Kidney tubule cell (primary cell): ENCODE measurements at regions not wholly inside any gene's neighbourhood (a gene's known extent, or its start where the extent isn't known, plus 50 kb on each side); places are given as distances from the start of the nearest gene placed in this dataset.

ENCODE experiments used
- DNase-seq: peaks from one replicate; pipeline ENCODE4 v3.0.0-alpha.2; 2018; ENCODE audit warnings: low spot score

DNA sequence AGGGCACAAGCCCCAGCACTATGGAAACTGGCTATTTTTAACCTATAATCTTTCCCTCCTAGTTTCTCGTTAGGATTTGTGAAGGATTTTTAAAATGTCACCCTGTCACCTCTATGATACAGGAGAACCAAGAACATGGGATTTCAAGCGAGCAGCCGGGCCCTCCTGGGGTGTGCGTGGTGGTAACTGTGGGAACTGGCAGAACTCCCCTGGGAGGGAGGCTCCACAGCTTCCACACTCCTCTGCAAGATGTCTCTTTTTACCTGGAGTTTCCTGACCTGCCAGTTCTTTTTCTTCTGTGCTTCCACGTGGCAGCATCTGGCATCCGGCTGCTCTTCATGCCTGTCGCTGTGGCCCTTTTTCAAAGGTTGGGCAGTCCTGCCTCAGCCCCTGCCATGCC, 386.3 kb upstream of the MYT1L start:
- DNase-seq: no peak

DNA sequence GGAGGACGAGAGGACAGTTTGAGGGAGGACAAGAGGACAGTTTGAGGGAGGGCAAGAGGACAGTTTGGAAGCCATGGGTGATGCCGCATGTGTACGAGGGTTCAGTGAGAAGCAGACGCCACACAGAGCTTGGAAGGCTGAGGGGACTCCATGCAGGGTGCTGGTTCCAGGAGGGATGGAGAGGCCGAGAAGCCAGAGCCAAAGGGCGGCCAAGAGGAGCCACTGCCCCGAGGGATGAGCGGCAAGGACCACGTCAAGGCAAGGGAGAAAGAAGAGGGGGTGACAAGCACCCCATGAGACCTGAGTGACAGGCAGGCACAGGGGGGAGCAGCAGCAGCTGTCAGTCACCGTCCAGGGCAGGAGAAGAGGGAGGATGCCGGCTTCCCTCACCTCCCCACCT, 385.7 kb upstream of the MYT1L start:
- DNase-seq: no peak

DNA sequence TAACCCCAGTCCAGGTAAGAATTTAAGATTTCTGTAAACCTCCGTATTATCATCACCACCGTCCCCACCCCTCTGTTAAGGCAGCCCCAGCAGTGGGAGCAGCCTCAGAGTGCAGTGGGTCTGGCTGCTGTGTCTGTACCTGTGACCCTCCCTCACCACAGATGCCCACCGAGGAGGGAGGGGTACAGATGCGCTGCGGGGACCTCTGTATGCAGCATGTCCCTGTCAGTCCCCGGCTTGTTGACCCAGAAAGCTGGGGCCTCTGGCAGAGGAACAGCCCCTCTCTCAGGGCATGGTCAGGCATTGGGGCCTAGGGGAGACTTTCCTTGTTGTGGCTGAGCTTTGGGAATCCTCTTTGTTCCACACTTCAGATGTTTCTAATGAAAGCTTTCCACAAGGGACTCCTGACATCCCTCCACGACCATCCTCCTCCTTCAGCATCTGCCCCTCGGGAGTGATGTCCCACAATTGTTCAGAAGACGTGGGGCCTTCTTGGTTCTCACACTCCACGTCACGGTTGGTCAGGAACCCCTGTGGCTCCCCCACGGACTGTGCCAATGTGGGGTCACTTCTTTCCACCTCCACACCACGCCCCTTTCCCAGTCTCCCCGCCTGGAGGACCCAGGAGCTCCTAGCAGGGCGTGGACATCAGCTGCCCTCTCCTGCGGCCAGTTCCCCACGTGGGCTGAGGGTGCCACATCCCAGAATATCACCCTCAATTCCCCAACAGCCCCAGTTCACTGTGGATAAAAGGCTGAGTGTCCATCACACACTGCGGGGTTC, 384.2 kb upstream of the MYT1L start:
- DNase-seq: no peak

DNA sequence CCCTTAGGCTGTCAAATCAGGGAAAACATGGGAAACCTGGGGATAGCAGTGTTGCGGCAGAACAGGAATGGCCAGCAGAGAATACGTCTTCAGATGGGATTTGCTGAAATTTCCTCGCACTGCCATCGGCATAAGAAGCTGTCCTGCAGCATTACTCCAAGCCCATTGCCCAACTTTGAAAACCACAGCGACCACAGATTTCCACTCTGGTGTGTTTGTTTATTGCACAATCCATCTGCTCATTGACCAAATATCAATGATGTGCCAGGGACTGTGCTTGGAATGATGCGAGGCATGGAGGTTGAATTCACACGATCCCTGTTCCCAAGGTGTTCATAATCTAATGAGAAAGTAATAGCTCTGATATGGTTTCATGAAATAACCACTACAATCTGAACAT, 383.3 kb upstream of the MYT1L start:
- no peak for DNase-seq

DNA sequence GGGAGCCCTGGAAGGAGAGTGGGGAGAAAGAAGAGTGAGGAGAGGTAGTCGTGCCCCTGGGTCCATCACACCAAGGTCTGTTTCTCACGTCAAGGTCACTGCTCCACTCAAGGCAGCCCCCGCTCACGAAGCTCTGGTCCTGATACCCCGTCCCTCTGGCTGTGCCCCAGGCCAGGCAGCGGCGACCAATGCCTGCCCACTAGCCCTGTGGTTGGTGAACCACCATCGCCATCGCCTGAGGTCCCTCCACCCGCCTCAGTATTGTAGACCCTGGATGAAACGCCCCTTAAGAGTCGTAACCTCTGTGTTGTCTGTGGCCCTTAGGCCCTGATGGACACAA, 378.3 kb upstream of the MYT1L start:
- no peak for DNase-seq

DNA sequence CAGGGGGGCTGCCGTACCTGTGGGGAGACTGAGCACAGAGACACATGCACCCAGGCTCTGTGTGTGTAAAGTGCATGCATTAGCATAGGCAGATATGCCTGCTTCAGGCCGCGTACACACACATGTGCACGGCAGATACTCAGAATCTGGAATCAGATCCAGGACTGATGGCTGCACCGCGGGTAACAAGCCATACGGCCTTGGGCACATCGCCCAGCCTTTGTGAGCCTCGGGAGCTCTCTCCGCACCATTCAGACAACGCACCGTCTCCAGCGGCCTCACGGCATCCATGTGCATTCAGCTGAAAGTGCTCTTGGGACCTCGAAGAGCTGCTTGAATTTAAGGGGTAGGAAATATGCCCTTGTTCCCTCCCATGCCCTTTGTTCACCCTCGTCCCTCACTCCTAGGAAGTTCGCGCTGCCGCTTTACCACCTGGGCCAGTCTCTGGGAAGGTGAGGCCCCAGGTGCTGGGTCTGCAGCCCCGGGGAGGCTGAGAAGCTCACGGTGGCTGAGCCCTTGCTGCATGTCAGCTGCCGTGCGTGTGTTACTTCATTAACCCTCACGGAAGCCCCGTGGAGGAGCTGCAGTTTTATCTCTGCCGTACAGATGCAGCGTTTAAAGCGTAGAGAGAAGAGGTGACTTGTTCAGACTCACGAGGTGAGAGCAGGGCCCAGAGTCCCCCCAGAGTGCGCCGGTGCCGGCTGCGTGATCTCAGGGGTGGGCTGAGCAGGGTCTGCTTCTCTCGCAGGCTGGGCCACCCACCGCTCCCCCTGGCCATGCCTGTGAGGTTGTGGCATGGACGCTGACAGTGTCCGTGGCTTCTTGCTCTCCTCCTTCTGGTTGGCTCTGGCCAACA, 377.7 kb upstream of the MYT1L start:
- no peak for DNase-seq

DNA sequence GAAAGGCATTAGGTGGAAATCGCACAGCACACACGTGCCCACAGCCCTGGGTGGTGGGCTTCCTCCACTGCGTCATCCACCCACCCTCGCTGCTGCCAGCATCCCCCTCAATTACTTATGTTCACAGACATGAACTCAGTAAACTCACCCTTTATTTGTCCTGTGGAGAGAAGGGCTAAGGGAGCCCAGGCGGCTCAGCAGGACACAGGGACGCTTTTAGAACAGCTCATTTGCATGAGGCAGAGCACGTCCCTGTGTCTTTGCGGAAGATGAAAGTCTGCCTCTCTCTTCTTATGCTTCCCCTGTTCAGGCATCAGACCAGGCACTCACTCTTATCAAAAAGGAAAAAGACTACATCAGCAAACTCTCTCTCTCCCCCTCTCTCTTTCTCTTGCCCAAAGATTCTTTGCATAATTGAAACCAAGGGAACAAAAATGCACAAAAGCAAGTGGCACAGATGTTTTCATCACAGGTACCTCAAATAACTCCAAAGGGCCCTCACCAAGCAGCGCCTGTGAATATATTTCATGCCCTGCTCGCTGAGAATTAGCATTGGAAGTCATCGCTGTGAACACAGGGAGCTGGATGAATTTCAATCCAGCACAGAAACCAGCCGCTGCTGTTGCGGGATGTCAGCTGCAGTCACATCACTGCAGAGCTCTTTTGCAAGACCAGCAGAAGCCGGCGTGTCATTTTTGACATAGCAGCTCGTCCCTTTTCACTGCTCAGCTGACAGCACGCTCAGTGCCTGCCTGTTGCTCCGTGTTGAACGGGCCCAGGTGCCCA, 376.3 kb upstream of the MYT1L start:
- DNase-seq: no peak

DNA sequence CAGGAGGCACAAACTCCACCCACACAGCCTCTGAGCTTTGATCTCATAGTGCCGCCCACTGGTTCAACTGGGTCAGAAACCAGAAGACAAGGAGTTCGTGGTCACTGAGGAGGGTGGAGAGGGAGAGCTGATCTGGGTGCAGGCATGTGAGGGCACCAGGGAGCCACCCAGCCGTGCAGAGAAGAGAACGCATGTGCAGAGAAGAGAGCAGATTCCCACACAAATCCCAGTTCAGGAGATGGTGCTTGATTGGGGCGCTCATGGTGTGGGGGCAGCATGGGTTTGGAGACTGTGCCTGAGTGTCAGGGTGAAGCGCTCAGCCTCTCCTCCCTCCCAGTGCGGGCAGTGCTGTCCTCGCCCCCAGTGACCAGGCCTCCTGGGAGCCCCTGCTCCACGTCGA, 375.2 kb upstream of the MYT1L start:
- no peak for DNase-seq

DNA sequence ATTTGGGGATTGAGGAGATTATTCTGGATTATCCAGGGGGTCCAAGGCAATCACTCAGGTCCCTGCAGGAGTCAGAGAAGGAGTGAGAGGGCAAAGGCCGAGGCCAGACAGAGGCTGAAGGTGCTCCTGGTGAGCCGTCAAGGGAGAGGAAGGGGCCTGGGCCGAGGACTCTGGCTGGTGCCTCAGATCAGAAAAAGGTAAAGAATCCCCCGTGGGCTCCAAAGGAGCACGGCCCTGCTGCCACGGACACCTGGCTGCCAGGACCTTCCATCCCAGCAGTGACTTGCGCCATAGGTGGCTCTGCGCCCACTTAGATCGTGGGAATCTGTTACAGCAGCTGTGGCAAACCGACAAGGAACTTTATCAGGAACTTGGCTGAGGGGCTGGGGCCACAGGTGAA, 374.8 kb upstream of the MYT1L start:
- DNase-seq: no peak

DNA sequence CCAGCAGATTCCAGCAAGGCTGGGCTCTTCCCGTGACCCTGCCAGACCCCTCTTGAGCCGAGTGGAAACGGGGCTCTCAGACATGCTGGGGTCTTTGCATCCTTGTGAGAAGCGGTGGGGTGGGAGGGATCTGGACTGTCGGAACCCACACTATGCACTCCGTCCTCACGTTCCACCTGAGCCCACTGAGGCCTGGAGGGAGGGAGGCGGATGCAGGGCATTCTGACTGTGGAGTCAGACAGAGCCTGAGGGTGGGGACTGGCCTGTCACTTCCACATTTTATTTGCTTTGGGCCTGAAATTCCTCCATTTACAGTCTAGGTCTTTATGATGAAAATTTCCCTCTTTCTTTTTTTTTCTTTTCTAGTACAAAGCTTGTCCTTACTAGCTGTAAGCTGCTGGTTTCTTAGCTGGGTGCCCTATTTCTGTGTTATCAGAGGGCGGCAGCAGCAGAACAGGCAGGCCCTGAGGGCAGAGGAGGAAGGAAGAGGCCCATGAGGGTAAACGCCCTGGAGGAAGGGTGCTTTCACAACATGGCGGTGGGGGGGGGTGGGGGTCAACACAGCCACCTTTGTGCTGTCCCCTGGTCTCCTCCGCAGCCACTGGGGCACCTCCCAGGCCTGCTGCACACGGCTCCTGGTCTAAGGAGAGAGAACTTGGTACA, 373.5 kb upstream of the MYT1L start:
- no peak for DNase-seq

DNA sequence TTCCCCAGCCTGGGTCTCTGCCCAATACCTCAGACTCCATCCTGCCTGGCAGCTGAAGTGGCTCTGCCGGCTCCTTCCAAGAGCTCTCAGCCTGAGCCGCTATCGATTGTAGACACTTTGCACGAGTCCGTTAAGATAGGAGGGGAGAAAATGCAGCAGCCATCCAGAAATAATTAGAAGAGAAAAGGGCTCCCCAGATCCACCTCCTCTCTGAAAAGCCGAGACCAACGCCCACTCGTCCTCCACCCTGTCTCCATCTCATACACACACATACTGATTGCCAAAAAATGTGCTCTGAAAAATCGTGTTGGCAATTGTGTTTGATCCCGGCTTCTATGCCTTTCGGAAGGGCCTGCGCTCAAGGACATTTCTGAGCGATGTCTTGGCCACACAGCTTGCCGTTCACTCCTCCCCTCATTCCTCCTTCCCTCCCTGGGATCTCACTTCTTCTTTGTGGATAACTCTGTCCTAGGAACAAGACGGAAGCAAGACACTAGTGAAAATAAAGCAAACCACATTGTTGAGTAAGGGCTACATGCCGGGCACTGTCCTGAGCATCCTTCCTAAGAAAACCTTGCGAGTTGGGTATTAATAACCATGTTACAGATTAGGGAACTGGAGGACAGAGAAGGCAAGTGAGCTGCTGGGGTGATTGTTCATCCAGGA, 372.8 kb upstream of the MYT1L start:
- no peak for DNase-seq

DNA sequence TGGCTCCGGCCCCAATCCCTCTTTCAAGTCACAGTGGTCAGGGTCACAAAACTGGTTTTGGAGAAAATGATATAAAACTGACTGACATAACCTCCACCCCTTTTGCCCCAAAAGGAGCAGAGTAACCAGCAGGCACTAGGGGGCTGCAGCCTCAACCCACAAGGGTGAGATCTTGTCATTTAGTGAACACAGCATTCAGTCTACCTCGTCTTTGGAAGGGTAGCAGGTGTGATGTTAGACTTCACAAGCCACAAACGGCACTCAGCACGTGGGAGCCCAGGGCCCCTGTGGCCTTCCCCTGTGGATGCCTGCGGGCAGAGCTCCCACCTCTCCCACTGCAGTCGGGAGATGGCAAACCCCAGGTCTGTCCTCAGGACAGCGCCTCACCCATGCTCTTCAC, 372.1 kb upstream of the MYT1L start:
- DNase-seq: no peak

DNA sequence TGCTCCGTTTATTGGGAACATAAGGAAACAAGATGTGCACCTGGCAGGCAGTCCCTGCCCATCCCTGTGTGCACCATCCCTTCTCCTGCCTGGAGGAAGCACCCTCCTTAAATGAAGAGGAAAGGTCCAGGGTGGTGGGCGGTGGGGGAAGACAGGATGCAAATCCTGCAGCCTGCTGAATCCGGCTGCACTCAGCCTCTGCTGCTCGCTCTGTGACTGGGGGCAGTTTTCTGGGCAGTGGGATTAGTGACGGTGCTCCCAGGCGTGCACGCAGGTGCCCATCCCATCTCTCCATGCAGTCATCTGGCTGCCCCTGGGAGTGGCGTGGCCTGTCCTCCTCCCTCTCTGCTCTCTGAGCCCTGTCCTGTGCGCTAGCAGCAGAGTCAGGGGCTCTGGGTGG, 371.3 kb upstream of the MYT1L start:
- DNase-seq: no peak

DNA sequence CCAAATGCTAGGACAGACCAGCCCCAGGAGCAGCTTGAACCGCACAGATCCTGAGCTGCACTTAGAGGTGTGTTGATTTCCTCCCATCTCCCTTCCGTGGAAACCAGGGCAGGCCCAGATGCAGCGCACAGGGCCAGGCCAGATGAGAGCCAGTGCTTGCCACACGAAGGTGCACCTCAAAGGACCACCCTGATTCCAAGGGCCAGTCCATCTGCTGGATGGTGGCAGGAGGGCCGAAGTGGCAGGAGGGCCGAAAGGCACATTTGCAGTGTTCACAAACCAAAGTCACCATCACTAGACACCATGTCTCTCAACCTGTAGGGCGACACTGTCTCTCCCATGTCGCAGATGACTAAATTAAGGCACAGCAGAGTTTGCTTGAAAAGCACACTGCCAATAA, 370.7 kb upstream of the MYT1L start:
- no peak for DNase-seq

DNA sequence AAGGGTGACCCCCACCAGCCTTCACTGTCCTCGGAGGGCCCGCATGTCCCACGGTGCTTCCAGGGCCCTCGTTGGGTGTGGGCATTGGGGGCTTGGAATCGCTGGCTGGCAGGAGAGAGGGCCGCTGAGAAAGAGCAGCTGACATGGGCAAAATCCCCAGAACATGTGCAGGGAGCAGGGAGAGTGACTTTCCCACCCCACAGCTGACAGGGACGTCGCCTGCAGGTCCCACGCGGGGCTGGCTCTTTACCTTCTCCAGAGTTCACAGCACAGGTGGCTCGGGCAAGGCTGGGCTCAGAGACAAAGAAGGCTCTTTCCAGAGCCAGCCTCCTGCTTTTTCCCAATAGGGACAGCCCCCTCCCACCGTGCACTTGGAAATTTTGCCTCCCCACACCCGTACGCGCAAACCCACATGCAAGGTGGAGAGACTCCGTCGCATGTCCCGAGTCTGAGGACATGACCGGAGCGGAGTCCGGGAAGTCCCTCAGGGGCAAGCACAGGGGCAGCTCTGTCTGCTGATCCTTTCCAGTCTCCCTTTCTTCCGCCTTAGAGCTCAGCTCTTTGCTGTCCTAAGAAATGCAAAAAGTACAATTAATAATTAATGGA, 370.2 kb upstream of the MYT1L start:
- no peak for DNase-seq

DNA sequence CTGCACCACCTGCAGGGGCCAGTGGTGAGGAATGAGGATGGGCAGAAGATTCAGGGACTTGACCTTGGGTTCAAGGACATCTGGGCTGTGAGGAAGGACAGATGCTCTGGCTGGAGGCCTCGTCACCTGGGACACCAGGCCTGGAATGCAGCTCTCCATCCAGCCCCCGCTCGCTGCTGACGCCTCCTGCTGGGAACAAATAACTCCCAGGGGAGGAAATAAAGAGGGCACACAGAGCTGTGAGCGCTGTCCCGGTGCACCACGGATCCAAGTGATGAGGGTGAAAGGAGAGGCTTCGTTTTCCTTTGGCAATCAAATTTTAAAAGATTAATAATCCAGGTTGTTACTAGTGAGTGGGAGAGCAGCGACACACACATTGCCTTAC, 368.0 kb upstream of the MYT1L start:
- DNase-seq: no peak

DNA sequence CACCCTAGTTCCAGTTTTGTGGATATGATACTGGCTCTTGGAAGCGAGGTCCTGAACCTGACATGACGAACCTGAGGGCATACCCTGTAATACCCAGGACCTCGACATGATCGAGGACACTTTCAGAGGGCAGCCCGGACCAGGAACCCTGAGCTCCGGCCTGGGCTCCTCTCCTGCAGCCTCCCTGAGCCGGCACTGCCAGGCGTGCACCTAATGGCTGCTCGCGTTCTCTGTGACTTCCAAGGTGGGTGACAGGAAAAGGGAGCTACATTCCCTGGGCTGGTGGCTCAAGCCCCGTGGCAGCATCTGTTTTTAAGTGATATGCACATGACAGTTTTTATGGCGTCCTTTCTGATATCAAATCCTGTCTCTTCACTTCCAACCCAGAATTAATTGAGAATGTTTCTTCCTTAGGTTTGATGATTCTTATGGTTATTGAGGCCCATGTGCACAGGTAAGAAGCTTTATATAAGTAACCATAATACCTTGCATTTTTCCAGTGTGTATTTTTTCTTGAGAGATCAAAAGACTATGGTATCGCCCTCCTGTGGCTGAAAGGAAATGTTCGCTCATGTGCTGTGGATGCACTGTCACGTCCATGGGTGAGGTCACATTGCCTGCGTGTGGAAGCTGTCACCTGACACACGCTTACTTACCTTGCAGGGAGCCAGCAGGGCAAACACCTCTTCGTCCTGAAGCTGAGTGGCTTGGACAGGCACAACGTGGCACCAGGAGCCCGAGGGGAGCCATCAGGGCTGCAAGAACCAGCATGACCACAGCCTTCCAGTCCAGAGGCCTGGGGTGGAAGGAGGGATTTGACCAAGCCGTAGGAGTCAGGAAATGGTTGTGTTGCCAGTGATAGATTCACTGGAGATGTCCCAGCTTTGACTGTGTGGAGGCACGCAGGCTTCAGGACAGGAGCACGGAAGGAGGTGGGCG, 367.4 kb upstream of the MYT1L start:
- peak; percentile 45 for DNase-seq

DNA sequence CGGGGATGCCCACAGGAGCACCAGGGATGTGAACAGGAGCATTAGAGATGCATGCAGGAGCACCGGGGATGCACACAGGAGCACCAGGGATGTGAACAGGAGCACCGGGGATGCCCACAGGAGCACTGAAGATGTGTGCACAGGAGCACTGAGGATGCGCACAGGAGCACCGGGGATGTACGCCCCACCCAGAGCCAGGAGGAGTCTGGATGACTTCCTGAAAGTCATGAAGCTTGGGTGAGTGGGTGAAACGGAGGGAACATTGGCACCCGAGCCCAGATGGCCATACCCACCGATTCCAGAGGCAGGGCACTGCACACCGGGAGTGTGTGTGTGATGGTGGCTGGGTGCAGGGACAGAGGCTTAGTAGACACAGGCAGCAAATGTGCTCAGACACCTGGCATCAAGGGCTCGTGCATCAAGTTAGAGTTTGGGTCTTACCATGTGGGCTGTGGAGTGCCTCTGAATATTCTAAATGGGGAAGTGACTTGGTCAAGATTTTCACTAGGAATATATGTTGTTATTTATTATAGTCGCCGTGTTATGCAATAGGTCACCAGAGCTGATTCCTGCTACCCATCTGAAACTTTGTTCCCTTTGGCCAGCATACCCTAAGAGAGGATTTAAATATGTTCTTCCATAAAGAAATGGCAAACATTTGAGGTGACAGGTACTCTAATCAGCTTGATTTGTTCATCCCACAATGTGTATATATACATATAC, 365.8 kb upstream of the MYT1L start:
- DNase-seq: no peak

DNA sequence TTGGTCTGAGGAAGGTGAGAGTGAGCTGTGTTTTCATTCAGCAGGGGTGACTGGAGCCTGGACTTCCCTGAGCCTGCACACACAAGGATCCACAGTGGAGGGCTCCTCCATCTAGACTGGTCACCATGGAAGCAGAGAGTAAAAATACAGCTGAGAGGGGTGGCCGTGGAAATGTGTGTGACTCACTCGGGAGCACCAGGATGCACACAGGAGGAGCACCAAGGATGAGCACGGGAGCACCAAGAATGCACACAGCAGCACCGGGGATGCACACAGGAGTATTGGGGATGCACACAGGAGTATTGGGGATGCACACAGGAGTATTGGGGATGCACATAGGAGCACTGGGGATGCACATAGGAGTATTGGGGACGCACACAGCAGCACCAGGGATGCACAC, 365.2 kb upstream of the MYT1L start:
- DNase-seq: no peak

DNA sequence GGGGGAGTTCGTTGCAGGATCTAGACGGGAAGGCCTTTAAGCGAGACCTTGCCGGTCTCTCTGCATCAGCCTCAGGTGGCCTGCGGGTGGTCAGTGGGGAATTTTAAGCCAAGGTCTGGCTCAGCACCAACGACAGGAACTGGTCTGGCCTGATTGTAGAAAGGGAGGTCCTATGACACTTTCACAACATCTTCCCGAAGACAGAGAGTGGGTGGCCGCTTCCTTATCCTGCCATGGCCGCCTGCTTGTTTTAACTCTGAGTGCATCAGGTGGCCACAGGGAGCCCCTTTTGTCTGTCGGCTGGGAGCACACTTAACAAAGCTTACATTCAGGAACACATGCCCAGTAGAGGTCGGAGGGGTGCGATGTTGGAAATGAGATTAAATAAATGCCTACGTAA, 363.7 kb upstream of the MYT1L start:
- DNase-seq: no peak
